Islet precursor cell (in vitro differentiated cells): ENCODE measurements at regions not wholly inside any gene's neighbourhood (a gene's known extent, or its start where the extent isn't known, plus 50 kb on each side); places are given as distances from the start of the nearest gene placed in this dataset.

Experiments used
- DNase-seq: peaks from one replicate; pipeline ENCODE4 v3.0.0-alpha.2; 2018

GRCh38 chr15:38048001-38048455 is 113.6 kb downstream of the TMCO5A start:
- no peak for DNase-seq

- DNase-seq, result no peak
These were observed 115.5 kb downstream of the TMCO5A start for GRCh38 chr15:38049891-38050290.

GRCh38 chr15:38050529-38051448 is 116.3 kb downstream of the TMCO5A start:
- DNase-seq, result no peak

- no peak for DNase-seq
These were observed 118.8 kb downstream of the TMCO5A start for GRCh38 chr15:38053205-38053604.

GRCh38 chr15:38053776-38054175 is 119.3 kb downstream of the TMCO5A start:
- no peak for DNase-seq

- no peak for DNase-seq
These were observed 120.0 kb downstream of the TMCO5A start for GRCh38 chr15:38054488-38054887.

- DNase-seq, result no peak
These were observed 124.2 kb downstream of the TMCO5A start for GRCh38 chr15:38058596-38059075.

- DNase-seq, result no peak
These were observed 125.2 kb downstream of the TMCO5A start for GRCh38 chr15:38059665-38060064.

GRCh38 chr15:38061856-38062649 is 127.6 kb downstream of the TMCO5A start:
- DNase-seq, result no peak

GRCh38 chr15:38062696-38063095 is 128.3 kb downstream of the TMCO5A start:
- DNase-seq, result no peak

GRCh38 chr15:38065721-38066345 is 131.4 kb downstream of the TMCO5A start:
- DNase-seq, result no peak

GRCh38 chr15:38066612-38067011 is 132.2 kb downstream of the TMCO5A start:
- no peak for DNase-seq

GRCh38 chr15:38068626-38069391 is 134.4 kb downstream of the TMCO5A start:
- DNase-seq, result peak; percentile 67

GRCh38 chr15:38069511-38070011 is 135.1 kb downstream of the TMCO5A start:
- DNase-seq, result peak; percentile 83

- peak; percentile 54 for DNase-seq
These were observed 136.3 kb downstream of the TMCO5A start for GRCh38 chr15:38070778-38071177.

- DNase-seq, result peak; percentile 84
These were observed 137.0 kb downstream of the TMCO5A start for GRCh38 chr15:38071211-38071972.

GRCh38 chr15:38072007-38072347 is 137.5 kb downstream of the TMCO5A start:
- DNase-seq, result no peak

- DNase-seq, result peak; percentile 99
These were observed 138.1 kb downstream of the TMCO5A start for GRCh38 chr15:38072348-38073177.

GRCh38 chr15:38073178-38073946 is 138.9 kb downstream of the TMCO5A start:
- DNase-seq, result peak; percentile 59

GRCh38 chr15:38074029-38074428 is 139.6 kb downstream of the TMCO5A start:
- DNase-seq, result no peak
